Ovary (tissue), 7 donors: ENCODE measurements at regions not wholly inside any gene's neighbourhood (a gene's known extent, or its start where the extent isn't known, plus 50 kb on each side); places are given as distances from the start of the nearest gene placed in this dataset.

ENCODE experiments used
- DNase-seq, 5 donors: peaks; one replicate each; pipeline ENCODE4 v3.0.0-alpha.2; 2019 to 2020
- H3K27ac ChIP-seq, 2 donors: fragments of 200-600 bp; one replicate each; pipeline versions ENCODE4 v1.5.1 to v1.8.0; 2019 to 2022
- H3K27me3 ChIP-seq: fragments of 200-600 bp; one replicate; pipeline ENCODE4 v1.8.0; 2022
- H3K36me3 ChIP-seq: fragments of 200-600 bp; sonication (generic); one replicate; pipeline ENCODE4 v1.5.1; 2019
- H3K4me1 ChIP-seq: one replicate; pipeline ENCODE4 v1.8.1; 2013; ENCODE audit warnings: mild to moderate bottlenecking, moderate library complexity; ENCODE audit not compliant: insufficient read depth
- H3K4me3 ChIP-seq: fragments of 200-600 bp; sonication (generic); one replicate; pipeline ENCODE4 v1.5.1; 2017
- H3K9me3 ChIP-seq, 2 donors: fragments of 200-600 bp in 1 of 2; sonication (generic) in 1 of 2; one replicate each; pipeline versions ENCODE4 v1.5.1 to v1.8.1; 2013 to 2019; ENCODE audit warnings: mild to moderate bottlenecking in 1 of 2, moderate library complexity in 1 of 2
- EP300 ChIP-seq: sonication (generic); formaldehyde crosslinking; IDR thresholded peaks from one replicate; pipeline ENCODE4 v1.6.1; 2017; ENCODE audit warnings: antibody characterized with exemption
- POLR2A ChIP-seq: fragments of 450-650 bp; IDR thresholded peaks from one replicate; pipeline ENCODE4 v1.6.1; 2017; ENCODE audit warnings: antibody characterized with exemption, mild to moderate bottlenecking, moderate library complexity
- WGBS, 3 donors: extraction: QIAGEN DNeasy Blood & Tissue Kit in 1 of 3; methylation state at CpG; one replicate each; pipeline versions ENCODE4 v1.1.5 to v1.1.7; 2013 to 2017; 5-methylcytosine and 5-hydroxymethylcytosine counted together
- intact Hi-C, 4 donors: fragments of 100-400 bp; cut with DNase I; formaldehyde crosslinking; loops; one replicate each; pipeline versions ENCODE4 v1.11.0 to v1.15.1; 2022 to 2023
- TF ChIP-seq, protein P1 (sequence below), 3 donors: fragments of 450-650 bp in 2 of 3; fragments of 200-600 bp in 1 of 3; IDR thresholded peaks; one replicate each; pipeline versions ENCODE4 v1.5.1 to v1.8.0; 2016 to 2022; ENCODE audit warnings: antibody characterized with exemption in 3 of 3, mild to moderate bottlenecking in 1 of 3
- donor health status: DM: no; HTN: no; CAD: no; lungs with moderate emphysema.
- donor health status: DM: no; HTN: no; CAD: no.
- donor health status: Bipolar disorder and iron deficiency.
- donor health status: DM: no; HTN: no; CAD: no.
- donor health status: DM: yes; HTN: yes; CAD: no.

- 4 to 19% (median 6%) methylated on average over 6 of the region's 6 CpGs for WGBS, 3 donors
- no peaks in the 10 kb centered on the region for H3K36me3 ChIP-seq
- H3K27me3 ChIP-seq, result no peaks in the 10 kb centered on the region
- TF ChIP-seq, protein P1, sequence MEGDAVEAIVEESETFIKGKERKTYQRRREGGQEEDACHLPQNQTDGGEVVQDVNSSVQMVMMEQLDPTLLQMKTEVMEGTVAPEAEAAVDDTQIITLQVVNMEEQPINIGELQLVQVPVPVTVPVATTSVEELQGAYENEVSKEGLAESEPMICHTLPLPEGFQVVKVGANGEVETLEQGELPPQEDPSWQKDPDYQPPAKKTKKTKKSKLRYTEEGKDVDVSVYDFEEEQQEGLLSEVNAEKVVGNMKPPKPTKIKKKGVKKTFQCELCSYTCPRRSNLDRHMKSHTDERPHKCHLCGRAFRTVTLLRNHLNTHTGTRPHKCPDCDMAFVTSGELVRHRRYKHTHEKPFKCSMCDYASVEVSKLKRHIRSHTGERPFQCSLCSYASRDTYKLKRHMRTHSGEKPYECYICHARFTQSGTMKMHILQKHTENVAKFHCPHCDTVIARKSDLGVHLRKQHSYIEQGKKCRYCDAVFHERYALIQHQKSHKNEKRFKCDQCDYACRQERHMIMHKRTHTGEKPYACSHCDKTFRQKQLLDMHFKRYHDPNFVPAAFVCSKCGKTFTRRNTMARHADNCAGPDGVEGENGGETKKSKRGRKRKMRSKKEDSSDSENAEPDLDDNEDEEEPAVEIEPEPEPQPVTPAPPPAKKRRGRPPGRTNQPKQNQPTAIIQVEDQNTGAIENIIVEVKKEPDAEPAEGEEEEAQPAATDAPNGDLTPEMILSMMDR (IDR thresholded peaks at IDR 0.05), result no peak
- TF ChIP-seq POLR2A (no peak), EP300 (no peak)
- no peaks in the 10 kb centered on the region for H3K9me3 ChIP-seq
- H3K4me1 ChIP-seq, result peaks cover 4% of the 10 kb centered on the region
- no peak overlapping the region for H3K4me3 ChIP-seq
- DNase-seq, result peak; percentile 62 to 84 (median 81)
- H3K27ac ChIP-seq, result peak overlapping the region in 1 of 2 donors; percentile 24
- intact Hi-C loops, result no loop called here
Measured at GRCh38 chr18:6561420-6561861, 146.7 kb upstream of the L3MBTL4 start.

DNA sequence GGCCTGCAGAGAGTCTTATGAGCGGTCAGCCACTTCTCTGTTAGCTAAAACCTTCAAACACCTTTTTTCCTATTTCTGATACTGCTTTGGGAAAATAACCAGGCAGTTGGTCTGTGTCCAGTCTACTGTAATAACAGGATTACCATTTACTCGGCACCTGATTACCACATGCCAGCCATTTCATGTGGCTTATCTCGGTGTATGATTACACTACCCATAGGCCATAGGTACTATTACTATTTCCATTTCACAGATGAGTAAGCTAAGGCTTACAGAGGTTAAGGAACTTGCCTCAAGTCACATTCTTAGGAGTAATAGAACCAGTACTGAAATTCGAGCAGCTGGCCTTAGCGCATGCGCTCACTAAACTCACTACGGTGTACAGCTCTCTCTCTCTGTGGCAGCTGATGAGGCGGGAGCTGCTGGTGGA is 147.2 kb upstream of the L3MBTL4 start:
- no peak for TF ChIP-seq POLR2A
- TF ChIP-seq EP300, result no peak
- TF ChIP-seq, protein P1 (IDR thresholded peaks at IDR 0.05), result no peak
- Histone ChIP-seq H3K27ac (peak overlapping the region in 1 of 2 donors; percentile 24), H3K36me3 (no peaks in the 10 kb centered on the region), H3K4me1 (peaks cover 4% of the 10 kb centered on the region), H3K9me3 (no peaks in the 10 kb centered on the region), H3K27me3 (no peaks in the 10 kb centered on the region), H3K4me3 (no peak overlapping the region)
- peak in 1 of 5 donors; percentile 35 for DNase-seq
- intact Hi-C loops, result no loop called here
- WGBS, 3 donors, result 65 to 73% (median 69%) methylated on average over 8 of the region's 8 CpGs

GRCh38 chr18:6563896-6564295 is 149.2 kb upstream of the L3MBTL4 start:
- WGBS, 3 donors, result 86 to 98% (median 97%) methylated on average over 1 of the region's 1 CpG
- Histone ChIP-seq H3K4me1 (peaks cover 2% of the 10 kb centered on the region), H3K9me3 (no peaks in the 10 kb centered on the region), H3K27me3 (no peaks in the 10 kb centered on the region), H3K4me3 (no peak overlapping the region), H3K36me3 (no peaks in the 10 kb centered on the region), H3K27ac (no peak overlapping the region)
- intact Hi-C loops, result no loop called here
- TF ChIP-seq, protein P1 (IDR thresholded peaks at IDR 0.05), result no peak
- TF ChIP-seq POLR2A (no peak), EP300 (no peak)
- DNase-seq, result no peak

DNA sequence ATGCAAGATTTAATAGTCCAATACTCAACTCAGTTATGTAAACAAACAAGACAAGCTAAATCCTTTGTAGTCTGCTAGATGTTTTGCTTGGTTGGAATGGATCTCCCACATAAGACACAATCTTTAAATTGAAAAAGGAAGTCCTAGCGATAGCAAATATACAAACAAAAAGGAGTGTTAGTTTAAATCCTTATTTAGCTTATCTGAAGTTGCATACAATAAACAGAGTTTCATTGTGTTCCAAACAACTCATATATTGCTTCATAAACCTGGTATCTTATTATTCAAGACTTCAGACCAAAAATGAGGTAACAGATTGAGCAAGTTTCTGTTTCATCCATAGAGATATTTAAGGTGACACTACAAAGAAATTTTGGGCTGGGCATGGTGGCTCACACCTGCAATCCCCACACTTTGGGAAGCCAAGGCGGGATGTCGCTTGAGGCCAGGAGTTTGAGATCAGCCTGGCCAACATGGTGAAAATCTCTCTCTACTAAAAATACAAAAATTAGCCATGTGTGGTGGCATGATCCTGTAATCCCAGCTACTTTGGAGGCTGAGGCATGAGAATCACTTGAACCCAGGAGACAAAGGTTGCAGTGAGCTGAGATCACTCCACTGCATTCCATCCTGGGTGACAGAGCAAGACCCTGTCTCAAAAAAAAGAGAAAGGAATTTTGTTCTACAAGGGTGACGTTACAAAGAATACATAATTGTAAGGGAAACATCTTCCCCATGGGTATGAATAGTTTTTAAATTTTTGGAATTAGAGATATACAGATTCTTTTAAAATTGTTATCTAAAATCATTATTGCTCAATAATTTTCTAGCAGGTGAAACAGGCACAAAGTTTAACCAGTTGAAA is 150.5 kb upstream of the L3MBTL4 start:
- Histone ChIP-seq H3K36me3 (no peaks in the 10 kb centered on the region), H3K4me3 (no peak overlapping the region), H3K4me1 (peaks cover 2% of the 10 kb centered on the region), H3K9me3 (no peaks in the 10 kb centered on the region), H3K27ac (no peak overlapping the region), H3K27me3 (no peaks in the 10 kb centered on the region)
- intact Hi-C loops, result no loop called here
- DNase-seq, result no peak
- WGBS, 3 donors, result 82 to 89% (median 85%) methylated on average over 4 of the region's 4 CpGs
- TF ChIP-seq, protein P1 (IDR thresholded peaks at IDR 0.05), result no peak
- TF ChIP-seq EP300 (no peak), POLR2A (no peak)
